Activated CD8-positive, alpha-beta T cell treated with anti-CD3 and anti-CD28 coated beads for 36 hours (primary cell): ENCODE measurements at regions not wholly inside any gene's neighbourhood (a gene's known extent, or its start where the extent isn't known, plus 50 kb on each side); places are given as distances from the start of the nearest gene placed in this dataset.

Experiments
- ATAC-seq: fragments of 200-7000 bp; cut with Tn5 transposase; one replicate; pipeline ENCODE4 v1.10.0; 2021; ENCODE audit warnings: mild to moderate bottlenecking, moderate library complexity
- CTCF ChIA-PET: fragments of 350-600 bp; sonication (Branson Sonifier 250); formaldehyde crosslinking; loops from one replicate; lab custom pipeline; 2021; ENCODE audit warnings: antibody characterized with exemption; lab: Charles Lee
- POLR2A ChIA-PET: fragments of 350-600 bp; sonication (Branson Sonifier 250); formaldehyde crosslinking; loops from one replicate; lab custom pipeline; 2021; ENCODE audit warnings: antibody characterized with exemption; lab: Charles Lee
- DNase-seq: peaks from one replicate; pipeline ENCODE4 v3.0.0-alpha.2; 2020
- H3K27ac Mint-ChIP-seq: one replicate; pipeline ENCODE4 v1.8.0; 2021; ENCODE audit warnings: mild to moderate bottlenecking, mixed read lengths
- H3K27me3 Mint-ChIP-seq: one replicate; pipeline ENCODE4 v1.8.0; 2021; ENCODE audit warnings: mixed read lengths
- H3K36me3 Mint-ChIP-seq: one replicate; pipeline ENCODE4 v1.8.0; 2021; ENCODE audit warnings: low read depth, mixed read lengths
- H3K4me1 Mint-ChIP-seq: one replicate; pipeline ENCODE4 v1.8.0; 2021; ENCODE audit warnings: low read depth, mixed read lengths
- H3K4me3 Mint-ChIP-seq: one replicate; pipeline ENCODE4 v1.8.0; 2021; ENCODE audit warnings: mild to moderate bottlenecking, moderate library complexity, mixed read lengths
- H3K9me3 Mint-ChIP-seq: one replicate; pipeline ENCODE4 v1.8.0; 2021; ENCODE audit warnings: mixed read lengths
- CTCF ChIP-seq: fragments of 200-600 bp; IDR thresholded peaks from one replicate; pipeline ENCODE4 v1.8.0; 2022; ENCODE audit warnings: antibody characterized with exemption, mild to moderate bottlenecking
- intact Hi-C: fragments of 100-400 bp; cut with micrococcal nuclease; formaldehyde crosslinking; loops from one replicate; pipeline ENCODE4 v1.10.0; 2022

GRCh38 chr2:204012072-204012653 lies 75.6 kb downstream of the ICOS start:
- Mint-ChIP-seq H3K27me3 (no peaks in the 10 kb centered on the region), H3K9me3 (peaks cover 14% of the 10 kb centered on the region), H3K4me3 (no peak overlapping the region), H3K36me3 (peaks cover 7% of the 10 kb centered on the region), H3K27ac (no peak overlapping the region), H3K4me1 (peaks cover 49% of the 10 kb centered on the region)
- DNase-seq: no peak
- TF ChIP-seq CTCF: no peak
- ChIA-PET CTCF (interaction anchor here (1.5 to 2.5 kb wide), 2 partner anchors 25 to 69 kb away, joined by 3 to 5 read pairs; no protein-coding TSS in a partner anchor), POLR2A (interaction anchor here (1.0 to 1.1 kb wide), 2 partner anchors 15 to 98 kb away, joined by 3 read pairs; no protein-coding TSS in a partner anchor)
- intact Hi-C loops: no loop called here
- ATAC-seq: no peak

- no peak for TF ChIP-seq CTCF
- H3K27ac Mint-ChIP-seq: peak overlapping the region; percentile 47
- intact Hi-C loops: no loop called here
- DNase-seq (no peak), ATAC-seq (no peak)
- H3K9me3 Mint-ChIP-seq: peaks cover 5% of the 10 kb centered on the region
- CTCF ChIA-PET: interaction anchor here (0.9 to 1.9 kb wide), 5 partner anchors 9 to 87 kb away, joined by 3 to 9 read pairs (median 4); no protein-coding TSS in a partner anchor
- no peaks in the 10 kb centered on the region for H3K27me3 Mint-ChIP-seq
- peaks cover 49% of the 10 kb centered on the region for H3K4me1 Mint-ChIP-seq
- H3K4me3 Mint-ChIP-seq: no peak overlapping the region
- H3K36me3 Mint-ChIP-seq: no peaks in the 10 kb centered on the region
- POLR2A ChIA-PET: interaction anchor here (1.0 to 1.8 kb wide), 3 partner anchors 9 to 67 kb away, joined by 3 to 4 read pairs (median 4); no protein-coding TSS in a partner anchor
Observed at GRCh38 chr2:204015118-204015843, 78.7 kb downstream of the ICOS start.

- intact Hi-C loops: loop anchor here (1.0 kb wide), 1 partner anchor 78 kb away; no protein-coding TSS in a partner anchor
- H3K9me3 Mint-ChIP-seq: peaks cover 5% of the 10 kb centered on the region
- ChIA-PET CTCF (interaction anchor here (1.4 kb wide), 1 partner anchor 26 kb away, joined by 3 read pairs; no protein-coding TSS in a partner anchor), POLR2A (interaction anchor here (0.9 to 1.8 kb wide), 7 partner anchors 7 to 159 kb away, joined by 3 to 8 read pairs (median 3); no protein-coding TSS in a partner anchor)
- no peaks in the 10 kb centered on the region for H3K27me3 Mint-ChIP-seq
- ATAC-seq (no peak), DNase-seq (no peak)
- H3K4me1 Mint-ChIP-seq: peaks cover 47% of the 10 kb centered on the region
- H3K27ac Mint-ChIP-seq: peak overlapping the region; percentile 3
- no peak overlapping the region for H3K4me3 Mint-ChIP-seq
- no peaks in the 10 kb centered on the region for H3K36me3 Mint-ChIP-seq
- TF ChIP-seq CTCF: no peak
Observed at GRCh38 chr2:204018717-204019116, 82.2 kb downstream of the ICOS start.

- DNase-seq: peak; percentile 79
- H3K9me3 Mint-ChIP-seq: peaks cover 5% of the 10 kb centered on the region
- ATAC-seq: peak; percentile 88
- no peak overlapping the region for H3K4me3 Mint-ChIP-seq
- H3K27me3 Mint-ChIP-seq: no peaks in the 10 kb centered on the region
- TF ChIP-seq CTCF: no peak
- intact Hi-C loops: loop anchor here (1.0 to 5.0 kb wide), 2 partner anchors 80 to 87 kb away; no protein-coding TSS in a partner anchor
- no peaks in the 10 kb centered on the region for H3K36me3 Mint-ChIP-seq
- peak overlapping the region; percentile 58 for H3K27ac Mint-ChIP-seq
- ChIA-PET CTCF (interaction anchor here (0.7 kb wide), 1 partner anchor 91 kb away, joined by 3 read pairs; no protein-coding TSS in a partner anchor), POLR2A (interaction anchor here (0.6 to 1.8 kb wide), 10 partner anchors 8 to 158 kb away, joined by 3 to 8 read pairs (median 3); no protein-coding TSS in a partner anchor)
- H3K4me1 Mint-ChIP-seq: peaks cover 46% of the 10 kb centered on the region
Observed at GRCh38 chr2:204019572-204020501, 83.3 kb downstream of the ICOS start.
